GM18499 (cell line): ENCODE measurements at regions not wholly inside any gene's neighbourhood (a gene's known extent, or its start where the extent isn't known, plus 50 kb on each side); places are given as distances from the start of the nearest gene placed in this dataset.
A peak's percentile ranks its signal among the peaks of the same experiment; 100 is the strongest.
"Not testable (repeated sequence)": the region's sequence is repeated elsewhere in the genome, so short reads cannot be mapped to it uniquely, and the experiment has no call there.

ENCODE experiments used
- ATAC-seq: cut with Tn5 transposase; IDR thresholded peaks from one replicate; pipeline ENCODE4 v1.9.1; 2021; ENCODE audit warnings: moderate number of reproducible peaks; ENCODE audit not compliant: insufficient read depth, unreplicated experiment

DNA sequence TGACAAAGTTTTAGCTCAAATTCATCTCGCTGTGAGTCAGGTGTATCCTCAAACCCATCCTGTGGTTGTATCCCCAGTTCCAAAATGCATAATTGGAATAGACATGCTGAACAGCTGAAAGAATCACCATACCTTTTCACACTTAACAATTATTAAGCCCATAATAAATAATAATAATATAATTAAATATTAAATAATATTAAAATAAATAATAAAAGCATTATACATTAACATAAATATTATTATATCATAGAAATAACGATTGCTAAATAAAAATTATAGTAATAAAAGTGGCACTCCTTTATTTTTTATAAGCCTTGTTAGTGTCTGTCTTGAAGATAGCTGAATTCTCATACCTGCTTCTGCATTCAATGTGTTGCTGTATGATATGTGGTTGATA is 257.5 kb upstream of the B3GALT2 start:
- no peak for ATAC-seq

DNA sequence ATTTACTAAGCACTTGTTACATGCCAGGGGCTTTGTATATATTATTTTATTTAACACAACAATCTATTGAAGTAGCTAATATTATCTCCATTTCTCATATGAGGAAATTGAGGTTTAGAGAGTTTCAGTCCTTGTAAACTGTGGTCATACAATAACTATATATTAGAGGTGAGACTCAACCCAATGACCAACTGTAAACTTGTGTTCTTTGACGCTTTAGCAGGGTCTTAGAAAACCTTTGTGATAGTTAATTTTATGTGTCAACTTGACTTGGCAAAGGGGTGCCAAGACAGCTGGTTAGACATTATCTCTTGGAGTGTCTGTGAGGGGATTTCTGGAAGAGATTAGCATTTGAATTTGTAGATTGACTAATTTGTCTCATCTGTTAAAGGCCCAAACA is 252.4 kb upstream of the B3GALT2 start:
- ATAC-seq = peak; percentile 74

DNA sequence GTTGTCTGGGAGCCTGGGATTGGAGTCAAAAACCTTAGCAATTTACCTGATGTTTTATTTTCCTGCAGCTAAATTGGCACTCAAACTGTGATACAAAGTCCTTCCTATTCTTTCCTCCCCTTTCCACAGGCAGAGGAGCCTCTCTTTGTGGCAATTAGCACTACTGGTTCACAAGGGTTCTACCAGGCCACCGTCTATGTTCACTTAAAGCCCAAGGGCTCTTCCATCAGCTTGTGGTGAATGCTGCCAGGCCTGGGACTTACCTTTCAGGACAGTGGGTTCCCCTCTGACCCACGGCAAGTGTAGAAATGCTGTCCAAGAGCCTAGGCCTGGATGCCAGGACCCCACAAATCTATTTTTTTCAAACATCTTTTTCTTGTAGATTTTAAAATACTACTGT is 251.9 kb upstream of the B3GALT2 start:
- no peak for ATAC-seq

DNA sequence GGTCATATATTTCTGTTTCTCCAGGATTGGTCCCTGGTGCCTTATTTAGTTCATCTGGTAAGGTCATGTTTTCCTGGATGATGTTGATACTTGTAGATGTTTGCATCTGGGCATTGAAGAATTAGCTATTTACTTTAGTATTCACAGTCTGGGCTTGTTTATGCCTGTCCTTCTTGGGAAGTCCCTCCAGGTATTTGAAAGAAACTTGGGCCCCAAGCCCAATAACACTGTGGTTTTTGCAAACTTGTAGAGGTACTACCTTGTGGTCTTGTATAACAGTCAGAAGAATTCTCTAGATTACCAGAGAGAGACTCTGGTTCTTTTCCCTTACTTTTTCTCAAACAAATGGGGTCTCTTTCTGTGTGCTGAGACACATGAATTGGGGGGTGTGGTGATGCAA is 251.4 kb upstream of the B3GALT2 start:
- ATAC-seq = peak; percentile 79

DNA sequence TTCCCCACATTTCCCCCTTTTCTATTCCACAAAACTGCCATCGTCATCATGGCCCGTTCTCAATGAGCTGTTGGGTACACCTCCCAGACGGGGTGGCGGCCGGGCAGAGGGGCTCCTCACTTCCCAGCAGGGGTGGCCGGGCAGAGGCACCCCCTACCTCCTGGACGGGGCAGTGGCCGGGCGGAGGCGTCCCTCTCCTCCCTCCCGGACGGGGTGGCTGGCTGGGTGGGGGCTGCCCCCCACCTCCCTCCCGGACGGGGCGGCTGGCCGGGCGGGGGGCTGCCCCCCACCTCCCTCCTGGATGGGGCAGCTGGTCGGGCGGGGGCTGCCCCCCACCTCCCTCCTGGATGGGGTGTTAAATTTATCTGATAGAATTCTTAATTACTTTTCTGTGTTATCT is 250.9 kb upstream of the B3GALT2 start:
- ATAC-seq = not testable (repeated sequence)

DNA sequence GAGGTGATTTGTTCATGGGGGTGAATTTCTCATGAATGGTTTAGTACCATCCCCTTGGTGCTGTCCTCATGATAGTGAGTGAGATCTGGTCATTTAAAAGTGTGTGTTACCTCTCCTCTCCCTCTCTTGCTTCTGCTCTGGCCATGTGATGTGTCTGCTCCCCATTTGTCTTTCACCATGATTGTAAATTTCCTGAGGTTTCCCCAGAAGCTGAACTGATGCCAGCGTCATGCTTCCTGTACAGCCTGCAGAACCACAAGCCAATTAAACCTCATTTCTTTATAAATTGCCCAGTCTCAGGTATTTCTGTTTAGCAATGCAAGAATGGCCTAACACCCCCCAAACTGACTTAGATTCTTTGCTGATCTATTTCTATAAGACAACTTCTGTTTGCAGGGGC is 249.4 kb upstream of the B3GALT2 start:
- no peak for ATAC-seq

DNA sequence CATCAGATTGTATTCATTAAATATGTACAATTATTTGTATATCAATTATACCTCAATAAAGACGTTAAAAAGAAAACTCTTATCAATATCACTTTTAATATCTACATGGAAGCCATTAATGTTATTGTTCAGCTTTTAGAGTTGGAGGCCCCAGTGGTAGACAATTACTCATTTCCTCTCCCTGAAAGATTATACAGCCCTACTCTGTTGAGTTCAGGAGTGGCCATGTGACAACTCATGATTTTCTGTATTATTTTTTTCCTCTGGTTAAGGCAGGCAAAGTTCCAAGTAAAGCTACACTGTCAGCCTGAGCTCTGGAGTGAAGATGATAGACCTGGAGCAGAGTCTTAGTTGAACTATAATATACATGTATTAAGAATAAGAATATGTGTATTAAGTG is 247.9 kb upstream of the B3GALT2 start:
- ATAC-seq = no peak

DNA sequence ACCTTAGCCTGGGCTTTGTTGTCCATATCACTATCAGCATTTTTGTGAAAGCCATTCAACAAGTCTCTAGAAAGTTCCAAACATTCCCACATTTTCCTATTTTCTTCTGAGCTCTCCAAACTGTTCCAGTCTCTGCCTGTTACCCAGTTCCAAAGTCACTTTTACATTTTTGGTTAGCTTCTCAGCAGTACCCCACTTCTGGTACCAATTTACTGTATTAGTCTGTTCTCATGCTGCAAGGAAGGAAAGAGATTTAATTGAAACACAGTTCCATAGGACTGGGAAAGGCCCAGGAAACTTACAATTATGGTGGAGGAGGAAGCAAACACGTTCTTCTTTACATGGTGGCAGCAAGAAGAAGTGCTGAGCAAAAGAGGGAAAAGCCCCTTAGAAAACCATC is 247.2 kb upstream of the B3GALT2 start:
- no peak for ATAC-seq

DNA sequence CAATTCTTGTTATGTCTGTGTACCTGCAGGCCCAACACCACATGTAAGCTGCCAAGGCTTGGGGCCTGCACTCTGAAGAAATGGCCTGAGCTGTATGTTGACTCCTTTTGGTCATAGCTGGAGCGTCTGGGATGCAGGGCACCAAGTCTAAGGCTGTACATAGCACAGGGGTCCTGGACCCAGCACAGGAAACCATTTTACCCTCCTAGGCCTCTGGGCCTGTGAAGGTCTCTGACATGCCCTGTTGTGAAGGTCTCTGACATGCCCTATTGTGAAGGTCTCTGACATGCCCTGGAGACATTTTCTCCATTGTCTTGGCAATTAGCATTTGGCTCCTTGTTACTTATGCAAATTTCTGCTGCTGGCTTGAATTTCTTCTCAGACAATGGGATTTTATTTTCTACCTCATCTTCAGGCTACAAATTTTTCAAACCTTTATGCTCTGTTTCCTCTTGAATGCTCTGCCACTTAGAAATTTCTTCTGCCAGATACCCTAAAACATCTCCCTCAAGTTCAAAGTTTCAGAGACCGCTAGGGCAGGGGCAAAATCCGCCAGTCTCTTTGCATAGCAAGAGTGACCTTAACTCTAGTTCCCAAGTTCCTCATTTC is 246.7 kb upstream of the B3GALT2 start:
- no peak for ATAC-seq

DNA sequence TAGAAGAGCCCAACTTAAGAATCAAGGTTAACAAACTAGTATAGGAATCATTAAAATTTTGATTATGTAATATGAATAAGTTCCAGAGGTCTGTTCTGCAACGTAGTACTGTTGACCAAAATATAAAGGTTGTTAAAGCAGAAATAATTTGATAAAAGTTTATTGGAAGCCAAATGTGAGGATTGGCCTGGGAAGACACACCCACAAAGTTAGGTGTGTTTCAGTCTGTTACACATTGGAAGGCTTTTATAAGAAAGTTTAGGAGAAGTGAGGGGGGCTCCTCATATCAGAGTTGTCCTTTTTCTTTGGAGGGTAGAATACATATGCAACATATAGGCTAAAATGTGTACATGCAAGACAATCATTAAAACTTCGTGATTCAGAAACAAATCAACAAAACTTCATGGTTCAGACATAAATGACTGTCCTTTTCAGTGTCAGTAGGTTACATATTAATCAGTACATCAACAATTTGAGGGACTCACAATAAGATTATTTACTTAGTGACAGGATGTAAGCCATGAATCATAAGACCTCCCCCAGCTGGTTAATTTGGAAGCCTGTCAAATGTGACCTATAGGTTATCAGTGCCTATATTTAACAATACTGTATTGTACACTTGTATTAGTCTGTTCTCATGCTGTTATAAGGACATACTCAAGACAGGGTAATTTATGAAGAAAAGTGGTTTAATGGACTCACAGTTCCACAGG is 245.0 kb upstream of the B3GALT2 start:
- no peak for ATAC-seq

DNA sequence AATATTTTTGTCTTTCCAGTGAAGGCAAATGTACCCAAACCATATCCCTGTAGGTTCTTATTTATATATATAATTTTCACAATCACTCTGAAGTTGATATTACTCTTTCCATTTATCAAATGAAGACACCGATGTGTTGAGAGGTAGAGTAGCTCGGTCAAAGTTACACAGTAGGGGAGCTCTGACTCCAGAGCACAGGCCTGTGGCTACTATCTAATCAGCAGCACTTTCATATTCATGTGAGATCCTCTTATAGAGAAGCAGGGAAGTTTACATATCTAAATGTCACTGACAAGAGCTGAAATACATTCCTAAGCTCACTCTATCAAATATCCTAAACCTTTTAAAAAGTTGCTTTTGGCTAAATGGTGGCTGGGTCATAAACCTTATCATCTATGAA is 241.1 kb upstream of the B3GALT2 start:
- ATAC-seq = no peak

DNA sequence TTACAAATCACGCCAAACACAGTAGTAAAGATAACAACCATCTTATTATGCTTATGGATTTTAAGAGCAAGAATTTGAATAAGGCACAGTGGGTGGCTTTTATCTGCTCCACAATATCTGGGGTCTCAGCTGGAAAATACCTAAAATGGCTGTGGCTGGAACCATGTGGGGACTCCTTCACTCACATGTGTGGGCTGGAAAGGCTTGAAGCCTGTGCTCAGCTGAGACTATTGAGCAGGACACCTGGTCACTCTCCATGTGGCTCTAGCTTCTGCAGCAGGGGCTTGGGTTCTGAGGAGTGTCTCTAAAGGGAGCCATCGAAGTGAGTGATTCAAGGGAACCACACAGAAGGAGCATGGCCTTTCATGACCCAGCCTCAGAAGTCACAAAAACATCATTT is 239.6 kb upstream of the B3GALT2 start:
- ATAC-seq = no peak

DNA sequence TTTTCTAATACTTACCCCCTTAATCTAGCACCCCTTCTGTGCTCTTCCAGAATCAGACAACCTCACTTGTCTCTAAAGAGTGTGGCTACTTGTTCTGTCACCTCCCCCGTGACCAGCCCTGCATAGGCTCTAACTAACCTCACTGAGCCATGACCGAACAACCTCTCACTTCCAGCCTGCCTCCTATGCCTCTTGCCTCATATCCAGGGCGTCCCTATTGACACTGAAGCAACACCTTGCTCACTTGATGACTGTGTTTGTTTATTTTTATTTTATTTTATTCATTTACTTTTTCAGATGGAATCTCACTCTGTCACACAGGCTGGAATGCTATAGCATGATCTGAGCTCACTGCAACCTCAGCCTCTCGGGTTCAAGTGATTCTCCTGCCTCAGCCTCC is 235.1 kb upstream of the B3GALT2 start:
- no peak for ATAC-seq

DNA sequence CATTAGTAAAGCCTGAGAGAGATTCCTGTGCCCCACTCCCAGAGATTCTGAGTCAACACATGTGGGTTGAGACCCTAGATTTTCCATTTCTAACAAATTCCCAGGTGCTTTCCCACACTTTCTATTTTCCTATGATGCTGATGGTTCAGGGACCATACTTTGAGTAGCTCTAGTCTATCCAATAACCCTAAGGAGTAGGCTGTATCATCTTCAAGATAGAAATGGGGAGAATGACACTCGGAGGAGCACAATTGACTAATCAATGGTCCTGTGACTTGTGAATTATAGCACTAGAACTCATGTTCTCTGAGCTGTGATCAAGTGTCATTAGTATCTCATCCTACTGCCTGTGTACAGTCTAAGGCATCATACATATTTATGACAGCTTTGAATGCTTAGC is 232.9 kb upstream of the B3GALT2 start:
- no peak for ATAC-seq

DNA sequence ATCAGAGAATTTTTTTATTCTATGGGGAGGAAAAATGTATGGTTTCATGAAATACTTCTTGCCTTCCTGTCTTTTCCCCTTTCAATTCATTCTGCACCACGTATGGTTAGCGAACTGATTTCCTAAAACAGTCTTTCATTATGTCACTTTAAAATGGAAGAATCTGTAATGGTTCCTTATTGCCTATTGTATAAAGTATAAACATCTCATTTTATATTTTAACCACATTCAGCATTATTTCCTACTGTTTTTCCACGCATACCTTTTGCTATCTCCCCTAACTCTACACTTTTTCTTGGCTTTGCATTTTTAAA is 232.3 kb upstream of the B3GALT2 start:
- no peak for ATAC-seq

DNA sequence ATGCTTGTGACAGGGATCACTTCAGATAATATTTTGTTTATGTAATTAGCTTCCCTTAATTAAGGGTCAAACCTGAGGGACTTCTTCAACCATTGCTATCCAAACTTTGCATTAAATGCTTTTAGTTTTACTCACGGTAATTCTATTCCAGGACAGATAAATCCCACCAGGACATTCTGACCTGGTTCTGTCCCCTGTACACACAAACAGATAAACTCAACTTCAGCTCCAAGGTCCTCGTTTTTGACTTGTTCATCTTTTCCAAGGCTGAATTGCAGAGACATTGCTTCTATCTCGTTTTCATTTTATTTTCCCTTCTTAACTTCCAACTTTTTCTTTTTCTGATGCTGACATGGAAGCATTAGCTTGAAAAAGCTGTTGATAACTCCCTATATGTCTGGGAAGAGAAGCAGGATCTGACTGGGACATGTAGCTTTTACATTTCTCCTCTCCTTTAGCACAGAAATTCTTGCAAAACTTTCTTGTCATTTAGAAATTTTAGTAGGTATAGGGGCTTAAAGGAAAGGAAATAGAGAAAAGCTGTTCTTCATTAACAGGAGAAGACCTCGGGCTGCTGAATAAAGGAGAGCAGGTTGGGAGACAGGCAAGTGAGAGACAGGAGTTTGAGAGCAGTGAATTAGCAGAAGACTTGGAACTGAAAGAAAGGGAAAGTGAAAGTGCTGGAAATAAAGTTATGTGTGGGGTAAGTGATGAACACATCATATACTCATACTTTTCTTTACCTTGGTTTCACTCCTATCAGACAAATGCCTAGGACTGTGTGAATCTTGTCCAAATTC is 231.7 kb upstream of the B3GALT2 start:
- ATAC-seq = peak; percentile 55

DNA sequence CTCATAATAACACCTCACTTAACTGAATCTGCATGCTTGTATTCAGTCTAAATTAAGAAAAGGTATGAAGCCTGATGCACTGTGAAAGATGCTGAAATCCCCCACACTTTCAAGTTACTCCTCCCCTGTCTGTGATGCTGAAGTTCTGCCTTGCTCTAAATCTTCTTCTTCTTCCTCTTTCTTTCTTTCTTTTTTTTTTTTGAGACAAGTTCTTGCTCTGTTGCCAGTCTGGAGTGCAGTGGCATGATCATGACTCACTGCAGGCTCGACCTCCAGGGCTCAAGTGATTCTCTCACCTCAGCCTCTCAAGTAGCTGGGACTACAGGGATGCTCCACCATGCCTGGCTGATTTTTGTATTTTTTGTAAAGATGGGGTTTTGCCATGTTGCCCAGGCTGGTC is 231.0 kb upstream of the B3GALT2 start:
- no peak for ATAC-seq

DNA sequence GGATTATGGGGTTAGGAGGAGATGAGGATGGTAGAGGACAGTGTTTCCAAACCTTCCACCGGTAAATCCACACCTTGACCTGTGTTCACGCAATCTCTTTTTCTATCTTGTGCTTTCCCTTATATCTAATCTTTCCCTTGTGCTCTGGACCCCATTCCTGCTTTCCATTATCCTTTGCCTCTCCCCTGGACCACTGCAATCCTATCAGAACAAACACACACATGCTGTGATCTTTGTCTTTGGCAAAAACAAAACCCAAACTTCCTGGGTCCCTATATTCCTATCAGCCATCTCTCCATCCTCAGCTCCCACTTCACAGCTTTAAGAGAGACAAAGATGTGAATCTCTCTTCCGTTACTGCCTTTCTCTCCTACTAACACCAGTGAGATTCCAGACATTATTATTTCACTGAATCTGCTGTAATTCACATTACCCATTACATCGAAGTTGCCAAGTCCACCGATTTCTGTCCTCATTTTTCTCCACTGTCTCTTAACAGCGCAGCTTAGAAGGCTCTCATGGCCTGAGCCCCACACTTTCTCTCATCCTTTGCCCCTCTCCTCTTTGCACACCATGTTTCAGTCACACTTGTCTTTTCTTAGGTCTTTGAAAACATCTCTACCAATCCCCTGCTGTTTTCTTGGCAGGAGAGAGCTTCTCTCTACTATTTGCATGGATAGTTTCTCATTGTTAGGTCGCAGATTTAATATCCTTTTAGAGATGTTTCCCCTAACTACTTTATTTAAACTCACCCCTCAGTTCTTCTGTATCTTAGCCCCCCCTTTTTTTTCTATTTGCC is 230.0 kb upstream of the B3GALT2 start:
- no peak for ATAC-seq

DNA sequence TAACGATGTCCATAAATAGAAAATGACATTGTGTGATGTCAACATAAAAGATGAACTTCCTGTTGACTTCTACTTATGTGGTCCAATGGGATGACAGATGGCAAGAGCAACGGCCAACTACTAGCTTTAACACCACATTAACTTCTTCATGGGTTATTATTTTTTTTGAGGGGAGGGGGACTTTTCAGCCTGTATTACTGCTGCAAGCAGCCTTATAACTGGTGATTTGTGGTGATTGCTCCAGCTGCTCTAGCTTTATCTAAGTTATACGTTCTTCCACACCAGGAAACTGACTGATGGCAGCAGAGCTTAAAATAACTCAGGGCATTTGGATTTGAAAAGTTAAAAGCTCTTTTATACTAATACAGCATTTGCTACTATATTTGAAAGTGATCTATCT is 228.8 kb upstream of the B3GALT2 start:
- ATAC-seq = no peak

DNA sequence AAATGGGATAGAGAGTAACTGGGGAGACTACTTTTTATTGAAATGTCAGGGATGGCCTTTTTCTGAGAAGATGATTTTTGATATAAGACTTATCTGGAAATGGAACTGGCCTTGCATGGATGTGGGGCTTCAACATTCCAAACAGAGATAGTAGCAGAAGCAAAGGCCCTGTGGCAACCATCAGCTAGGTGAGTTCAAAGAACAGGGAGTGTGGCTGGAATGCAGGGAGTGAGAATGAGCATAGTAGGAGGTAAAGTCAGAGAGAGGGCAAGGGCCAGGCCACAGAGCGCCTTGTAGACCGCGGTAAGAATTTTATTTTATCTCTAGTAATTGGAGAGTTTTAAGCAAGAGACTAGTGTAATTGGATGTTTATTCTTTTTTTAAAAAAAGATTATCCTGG is 227.0 kb upstream of the B3GALT2 start:
- no peak for ATAC-seq

DNA sequence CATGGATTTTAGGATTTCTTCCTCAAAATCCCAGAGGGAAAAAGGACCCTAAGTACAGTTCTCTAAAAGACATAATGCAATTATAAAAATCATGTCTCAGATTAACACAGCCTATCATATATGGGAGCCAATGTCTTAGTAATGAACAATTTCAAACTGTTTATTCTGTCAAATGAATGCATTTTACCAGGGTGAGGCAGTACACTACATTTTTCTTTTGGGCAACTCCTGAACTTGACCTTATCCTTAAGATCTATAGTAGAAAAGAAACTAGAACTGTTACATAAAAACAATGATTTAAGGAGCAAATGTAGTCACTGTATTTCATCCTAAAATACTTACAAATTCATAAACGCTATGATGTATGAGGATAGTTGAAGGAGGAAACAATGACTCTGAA is 226.3 kb upstream of the B3GALT2 start:
- no peak for ATAC-seq
